A549 (cell line): ENCODE measurements at regions not wholly inside any gene's neighbourhood (a gene's known extent, or its start where the extent isn't known, plus 50 kb on each side); places are given as distances from the start of the nearest gene placed in this dataset.
"Not testable (repeated sequence)": the region's sequence is repeated elsewhere in the genome, so short reads cannot be mapped to it uniquely, and the experiment has no call there.

Source experiments
- HDAC2 ChIP-seq: fragments of 200-600 bp; sonication (generic); IDR thresholded peaks from 2 replicates; pipeline ENCODE4 v1.6.1; 2016
- MAZ ChIP-seq: fragments of 150-350 bp; IDR thresholded peaks from 2 replicates; pipeline ENCODE4 v1.6.1; 2014; ENCODE audit warnings: antibody characterized with exemption, low read depth, low read length, borderline replicate concordance

DNA sequence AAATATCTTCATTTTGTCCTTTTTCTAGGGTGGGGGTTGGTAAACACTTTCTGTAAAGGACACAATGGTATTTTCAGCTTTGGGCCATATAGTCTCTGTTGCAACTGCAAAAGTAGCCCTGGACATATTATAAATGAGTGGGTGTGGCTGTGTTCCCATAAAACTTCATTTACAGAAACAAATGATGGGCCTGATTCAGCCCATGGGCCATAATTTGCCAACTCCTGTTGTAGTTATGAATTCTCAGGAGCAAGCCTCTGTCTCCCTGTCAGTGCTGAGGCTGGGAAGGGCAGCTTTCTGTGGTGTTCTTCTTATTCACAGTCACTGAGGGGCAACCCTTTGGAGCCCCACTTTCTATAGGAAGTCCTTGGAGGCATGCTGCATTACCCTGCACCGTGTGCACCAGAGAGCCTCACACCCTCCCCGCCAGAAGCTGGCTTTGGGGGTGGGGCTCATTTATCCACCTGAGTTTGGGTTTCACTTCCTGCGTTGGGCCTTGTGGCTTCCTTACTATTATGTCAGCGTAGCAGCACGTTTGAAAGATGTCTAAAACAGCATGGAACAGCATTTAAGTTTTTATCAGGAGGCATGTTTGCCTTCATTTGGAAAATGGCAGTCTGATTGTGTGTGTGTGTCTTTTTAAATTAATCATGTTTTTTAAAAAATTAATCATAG, 60.8 kb upstream of the FAN1 start:
- TF ChIP-seq MAZ, HDAC2: not testable (repeated sequence)
